Fibroblast of mammary gland (primary cell): ENCODE measurements at regions not wholly inside any gene's neighbourhood (a gene's known extent, or its start where the extent isn't known, plus 50 kb on each side); places are given as distances from the start of the nearest gene placed in this dataset.

ENCODE experiments used
- DNase-seq: peaks from one replicate; pipeline ENCODE4 v3.0.0-alpha.2; 2010; ENCODE audit warnings: low read depth
- H3K4me3 ChIP-seq: 2 replicates; pipeline ENCODE4 v1.5.1; 2011; ENCODE audit warnings: low read depth, mild to moderate bottlenecking, low read length, moderate library complexity; ENCODE audit not compliant: control insufficient read depth
- CTCF ChIP-seq: conservative IDR thresholded peaks from 2 replicates; pipeline ENCODE4 v1.5.1; 2011; ENCODE audit warnings: low read depth, low read length, inconsistent platforms; ENCODE audit not compliant: control insufficient read depth, insufficient read depth

GRCh38 chr4:115428455-115428854 is 315.0 kb upstream of the NDST4 start:
- TF ChIP-seq CTCF: no peak
- no peak for DNase-seq
- H3K4me3 ChIP-seq: no peak overlapping the region

- no peak for DNase-seq
- no peak overlapping the region for H3K4me3 ChIP-seq
- no peak for TF ChIP-seq CTCF
Measured at GRCh38 chr4:115424852-115425251, 311.4 kb upstream of the NDST4 start.

GRCh38 chr4:115418635-115419396 is 305.4 kb upstream of the NDST4 start:
- no peak for DNase-seq
- TF ChIP-seq CTCF: no peak
- no peak overlapping the region for H3K4me3 ChIP-seq

GRCh38 chr4:115396034-115396433 is 282.6 kb upstream of the NDST4 start:
- no peak for TF ChIP-seq CTCF
- H3K4me3 ChIP-seq: no peak overlapping the region
- DNase-seq: no peak

- TF ChIP-seq CTCF: no peak
- no peak for DNase-seq
- no peak overlapping the region for H3K4me3 ChIP-seq
Measured at GRCh38 chr4:115376866-115377265, 263.4 kb upstream of the NDST4 start.

GRCh38 chr4:115374621-115375020 is 261.2 kb upstream of the NDST4 start:
- no peak overlapping the region for H3K4me3 ChIP-seq
- DNase-seq: no peak
- TF ChIP-seq CTCF: no peak
